ENCODE measurements at regions not wholly inside any gene's neighbourhood (a gene's known extent, or its start where the extent isn't known, plus 50 kb on each side); places are given as distances from the start of the nearest gene placed in this dataset.

- DNase-seq, result no peak
Measured at GRCh38 chr14:94717808-94718207, 52.1 kb downstream of the GSC start.

DNA sequence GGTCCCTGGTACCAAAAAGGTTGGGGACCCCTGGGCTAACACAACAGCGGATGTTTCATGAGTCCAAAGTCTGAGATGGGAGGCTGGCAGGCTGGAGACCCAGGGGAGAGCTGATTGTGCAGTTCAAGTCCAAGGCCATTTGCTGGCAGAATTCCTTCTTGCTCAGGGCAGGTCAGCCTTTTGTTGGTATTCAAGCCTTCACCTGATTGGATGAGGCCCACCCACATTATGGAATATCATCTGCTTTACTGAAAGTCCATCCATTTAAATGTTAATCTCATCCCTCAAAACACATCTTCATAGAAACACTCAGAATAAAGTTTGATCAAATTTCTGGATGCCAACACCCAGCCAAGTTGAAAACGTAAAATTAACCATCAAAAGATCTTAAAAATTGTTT lies 52.9 kb downstream of the GSC start:
- no peak for DNase-seq

DNA sequence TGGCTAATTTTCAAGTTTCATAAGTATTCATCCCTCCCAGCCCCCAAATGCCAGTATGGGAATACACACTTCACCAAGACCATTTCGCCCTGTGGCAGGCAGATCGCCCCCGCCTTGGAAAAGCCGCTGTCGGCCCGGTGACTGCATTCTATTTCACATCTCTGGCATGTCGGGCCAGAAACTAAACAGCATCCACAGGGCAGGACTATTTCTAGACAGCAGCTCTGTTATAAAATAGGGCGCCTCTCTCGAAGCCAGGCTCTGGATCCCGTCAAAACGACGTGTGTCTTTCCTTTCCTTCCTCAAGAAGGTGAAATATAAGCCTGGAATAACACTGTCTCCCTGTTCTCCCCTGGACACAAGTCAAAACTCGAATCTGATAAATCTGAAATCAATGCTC lies 56.8 kb downstream of the GSC start:
- DNase-seq, result no peak

GRCh38 chr14:94710731-94711130 lies 59.2 kb downstream of the GSC start:
- no peak for DNase-seq

GRCh38 chr14:94707494-94707893 lies 62.4 kb downstream of the GSC start:
- no peak for DNase-seq

GRCh38 chr14:94706133-94706532 lies 63.8 kb downstream of the GSC start:
- DNase-seq, result no peak

GRCh38 chr14:94702629-94703028 lies 67.3 kb downstream of the GSC start:
- no peak for DNase-seq

DNA sequence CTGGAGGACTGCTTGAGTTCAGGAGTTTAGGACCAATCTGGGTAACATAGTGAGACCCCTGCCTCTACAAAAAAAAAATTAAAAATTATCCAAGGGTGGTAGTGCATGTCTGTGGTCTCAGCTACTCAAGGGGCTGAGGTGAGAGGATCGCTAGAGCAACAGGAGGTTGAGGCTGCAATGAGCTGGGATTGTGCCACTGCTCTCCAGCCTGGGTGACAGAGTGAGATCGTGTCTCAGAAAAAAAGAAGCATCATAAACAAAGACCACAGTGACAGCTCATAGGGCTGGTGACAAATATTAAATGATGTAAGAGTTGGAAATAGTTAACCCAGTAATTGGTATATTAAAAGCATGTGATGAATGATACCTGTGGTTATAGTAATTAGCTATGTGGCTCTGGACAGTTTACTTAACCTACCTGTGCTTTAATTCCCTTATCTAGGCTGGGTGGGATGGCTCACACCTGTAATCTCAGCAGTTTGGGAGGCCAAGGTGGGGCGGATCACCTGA lies 68.0 kb downstream of the GSC start:
- no peak for DNase-seq

- no peak for DNase-seq
Measured at GRCh38 chr14:94700336-94700735, 69.6 kb downstream of the GSC start.

DNA sequence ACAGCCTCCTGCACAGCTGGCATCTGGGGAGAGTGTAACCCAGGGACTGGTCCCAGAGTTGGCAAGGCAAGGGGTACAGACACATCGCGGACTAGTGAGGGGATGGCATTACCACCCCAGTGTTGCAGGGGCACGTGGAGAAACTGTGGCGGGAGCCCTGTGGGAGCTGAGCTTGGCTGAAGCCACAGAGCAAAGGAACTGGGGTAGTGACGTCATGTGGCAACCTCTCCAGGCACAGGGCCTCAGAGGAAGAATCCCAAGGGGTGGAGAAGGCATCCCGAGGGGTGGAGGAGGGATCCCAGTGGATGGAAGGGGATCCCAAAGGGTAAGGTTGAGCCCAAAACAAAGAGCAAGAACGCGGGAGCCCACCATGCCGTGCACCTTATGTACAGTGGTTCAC lies 70.1 kb downstream of the GSC start:
- DNase-seq, result no peak

GRCh38 chr14:94697773-94698556 lies 71.9 kb downstream of the GSC start:
- DNase-seq, result no peak

GRCh38 chr14:94696518-94696917 lies 73.4 kb downstream of the GSC start:
- DNase-seq, result no peak

DNA sequence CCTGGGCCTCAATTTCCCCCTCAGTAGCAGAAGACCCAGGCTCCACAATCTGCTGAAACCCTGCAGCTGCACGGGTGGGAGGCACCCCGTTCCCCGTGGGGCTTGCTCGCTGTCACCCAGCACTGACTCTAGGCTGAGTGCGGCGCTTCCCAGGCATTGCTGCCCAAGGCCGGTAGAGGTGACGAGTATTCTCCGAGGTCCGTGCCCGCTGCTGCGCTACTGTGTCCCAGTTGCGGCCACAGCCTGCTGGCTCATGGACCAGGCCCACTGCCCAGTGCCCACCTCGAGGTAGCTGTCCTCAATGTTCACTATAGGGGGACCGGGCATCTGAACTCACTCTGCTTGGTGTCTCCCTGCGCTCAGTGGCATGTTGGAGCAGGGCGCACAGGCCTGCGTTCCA lies 74.7 kb downstream of the GSC start:
- no peak for DNase-seq

- DNase-seq, result peak; percentile 4
Measured at GRCh38 chr14:94691660-94692034, 78.3 kb downstream of the GSC start.

GRCh38 chr14:94690896-94691659 lies 78.8 kb downstream of the GSC start:
- no peak for DNase-seq

DNA sequence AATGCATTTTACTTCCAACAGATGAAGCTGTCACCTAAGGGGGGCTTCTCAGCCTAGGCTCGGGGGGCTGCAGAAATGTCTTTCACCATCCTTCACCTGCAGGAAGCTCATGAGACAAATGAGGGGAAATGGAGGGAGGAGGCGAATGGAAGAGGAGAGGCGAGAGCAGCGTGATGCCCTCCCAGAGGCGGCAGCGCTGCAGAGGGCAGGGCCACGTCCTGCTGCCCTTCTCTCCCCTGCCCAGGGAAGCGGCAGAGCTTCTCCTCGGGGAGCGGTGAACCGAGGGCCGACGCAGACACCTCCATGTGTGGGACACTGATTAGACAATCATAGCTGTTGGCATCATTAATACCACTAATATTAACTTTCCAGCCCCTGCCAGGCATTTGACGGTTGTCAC lies 78.3 kb downstream of the SERPINA3 start:
- no peak for DNase-seq

DNA sequence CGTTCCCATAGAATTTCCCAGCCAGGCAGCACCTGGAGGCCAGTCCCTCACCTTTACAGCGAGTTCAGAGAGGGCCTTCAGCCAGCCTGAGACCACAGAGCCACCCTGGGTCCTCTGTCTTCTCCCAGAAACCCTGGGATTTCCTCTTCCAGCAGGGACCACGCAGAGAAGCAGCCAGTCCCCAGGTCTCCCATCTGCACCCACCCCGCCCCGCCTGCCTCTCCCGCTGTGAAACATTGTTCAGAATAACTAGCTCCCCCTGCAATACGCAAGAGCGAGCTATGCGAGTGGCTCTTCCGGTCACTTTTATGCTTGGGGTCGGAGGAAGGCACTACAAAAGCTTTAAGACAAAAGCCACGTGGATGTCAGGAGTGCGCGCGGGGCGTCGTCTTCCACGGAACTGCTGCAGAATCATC lies 77.8 kb downstream of the SERPINA3 start:
- no peak for DNase-seq

- DNase-seq, result peak; percentile 45
Measured at GRCh38 chr14:94689218-94689984, 77.2 kb downstream of the SERPINA3 start.

- no peak for DNase-seq
Measured at GRCh38 chr14:94686511-94687160, 74.4 kb downstream of the SERPINA3 start.

- no peak for DNase-seq
Measured at GRCh38 chr14:94685681-94686485, 73.7 kb downstream of the SERPINA3 start.

- DNase-seq, result no peak
Measured at GRCh38 chr14:94685166-94685581, 73.0 kb downstream of the SERPINA3 start.

DNA sequence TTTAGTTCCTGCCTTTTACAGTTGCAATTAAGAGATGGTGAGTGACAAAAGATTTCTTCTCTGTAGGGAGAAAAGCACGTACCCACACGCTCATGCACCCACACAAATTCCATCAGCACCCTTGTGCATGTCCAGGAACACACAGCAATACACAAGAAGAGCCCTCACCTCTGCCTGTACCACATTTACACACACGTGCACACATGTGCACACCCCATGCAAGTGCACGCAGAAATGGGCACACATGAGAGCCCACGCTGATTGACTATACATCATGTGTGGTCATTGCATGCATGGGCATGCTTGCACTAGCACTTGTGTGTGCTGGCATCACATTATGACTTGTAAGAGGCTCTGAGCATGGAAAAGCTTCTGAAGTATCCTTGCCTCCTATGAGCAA lies 70.5 kb downstream of the SERPINA3 start:
- no peak for DNase-seq
